HG03565 (cell line): ENCODE measurements at regions not wholly inside any gene's neighbourhood (a gene's known extent, or its start where the extent isn't known, plus 50 kb on each side); places are given as distances from the start of the nearest gene placed in this dataset.
"Not testable (repeated sequence)": the region's sequence is repeated elsewhere in the genome, so short reads cannot be mapped to it uniquely, and the experiment has no call there.

Source experiments
- ATAC-seq: cut with Tn5 transposase; IDR thresholded peaks from one replicate; pipeline ENCODE4 v1.9.1; 2021; ENCODE audit warnings: mild to moderate bottlenecking, moderate library complexity; ENCODE audit not compliant: unreplicated experiment

GRCh38 chr6:157727629-157728182 is 95.3 kb upstream of the SNX9 start:
- no peak for ATAC-seq

GRCh38 chr6:157728183-157728881 is 94.7 kb upstream of the SNX9 start:
- ATAC-seq = no peak

GRCh38 chr6:157731221-157731620 is 91.8 kb upstream of the SNX9 start:
- ATAC-seq = no peak

DNA sequence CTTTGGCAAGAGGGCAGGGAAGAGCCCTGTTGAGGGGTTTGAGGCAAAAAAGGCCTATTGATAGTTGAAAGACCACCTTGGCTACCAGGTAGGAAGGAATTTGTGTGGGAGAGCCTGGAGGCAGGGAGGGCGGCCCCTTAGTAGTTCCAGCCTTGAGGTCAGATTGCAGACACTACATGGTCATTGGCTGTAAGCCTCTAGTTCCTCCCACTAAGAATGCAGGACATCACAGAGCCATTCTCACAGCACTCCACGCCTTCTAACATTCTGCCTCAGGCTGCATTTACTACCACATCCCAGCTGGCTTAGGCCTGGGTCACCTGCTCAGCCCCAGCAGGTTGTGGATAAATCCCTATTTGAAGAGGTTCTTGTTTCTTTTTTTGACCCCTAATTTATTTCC is 91.0 kb upstream of the SNX9 start:
- no peak for ATAC-seq

- ATAC-seq = no peak
Observed at GRCh38 chr6:157732416-157733161, 90.5 kb upstream of the SNX9 start.

DNA sequence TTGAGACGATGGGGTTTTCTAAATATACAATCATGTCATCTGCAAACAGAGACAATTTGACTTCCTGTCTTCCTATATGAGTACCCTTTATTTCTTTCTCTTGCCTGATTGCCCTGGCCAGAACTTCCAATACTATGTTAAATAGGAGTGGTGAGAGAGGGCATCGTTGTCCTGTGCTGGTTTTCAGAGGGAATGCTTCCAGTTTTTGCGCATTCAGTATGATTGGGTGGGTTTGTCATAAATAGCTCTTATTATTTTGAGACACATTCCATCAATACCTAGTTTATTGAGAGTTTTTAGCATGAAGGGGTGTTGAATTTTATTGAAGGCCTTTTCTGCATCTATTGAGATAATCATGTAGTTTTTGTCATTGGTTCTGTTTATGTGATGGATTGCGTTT is 86.5 kb upstream of the SNX9 start:
- not testable (repeated sequence) for ATAC-seq

DNA sequence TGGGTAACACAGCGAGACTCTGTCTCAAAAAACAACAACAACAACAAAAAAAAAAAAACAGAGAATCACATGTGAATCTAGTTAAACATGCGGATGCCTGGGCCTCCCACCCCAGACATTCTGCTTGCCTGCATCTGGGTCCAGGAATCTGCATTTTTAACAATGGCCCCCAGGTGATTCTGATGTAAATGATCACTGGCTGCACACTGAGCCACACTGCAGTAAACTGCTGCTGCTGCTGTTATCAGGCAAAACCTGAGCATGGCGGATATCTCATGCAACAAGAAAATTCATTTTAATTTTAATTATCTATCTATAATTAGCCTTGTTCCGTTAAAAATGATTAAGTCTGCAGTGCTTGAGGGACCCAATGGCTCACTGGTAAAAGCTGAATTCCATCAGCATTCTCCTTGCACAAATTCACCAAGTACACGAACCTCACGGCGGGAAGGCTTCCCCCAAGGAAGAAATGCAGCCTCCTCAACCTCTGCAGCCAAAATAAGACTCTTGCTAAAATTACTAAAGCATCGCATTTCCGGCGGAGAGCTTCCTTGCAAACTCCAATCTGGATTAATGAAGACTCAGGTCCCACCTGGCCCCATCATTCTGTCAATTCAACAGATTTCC is 81.6 kb upstream of the SNX9 start:
- no peak for ATAC-seq

DNA sequence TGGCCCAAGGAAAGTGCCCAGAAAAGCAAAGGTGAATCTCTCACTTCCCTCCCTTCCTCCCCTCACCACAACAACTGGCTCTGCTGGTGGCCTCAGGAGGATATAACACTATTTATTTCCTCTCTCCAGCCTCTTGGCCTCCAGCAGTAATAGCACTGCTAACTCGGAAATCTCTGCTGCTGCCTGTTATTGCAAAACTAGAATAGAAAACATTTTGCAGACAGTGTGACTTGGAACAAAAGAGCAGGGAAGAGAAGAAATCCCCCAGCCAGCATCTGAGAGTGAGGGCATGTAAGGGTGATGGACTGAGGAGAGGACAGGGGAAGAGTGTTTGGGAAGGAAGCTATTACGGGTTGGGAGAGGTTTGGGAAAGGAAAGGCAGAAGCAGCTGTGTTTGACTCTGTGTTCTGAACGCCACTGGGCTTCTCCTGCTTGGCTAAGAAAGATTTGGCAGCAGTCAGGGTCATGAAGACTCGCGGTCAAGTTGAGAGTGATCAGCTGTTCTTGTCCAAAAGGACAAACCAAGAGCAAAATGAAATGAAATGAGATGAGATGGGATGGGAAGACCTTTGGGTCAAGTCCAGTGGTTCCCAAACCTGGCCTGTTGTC is 81.0 kb upstream of the SNX9 start:
- no peak for ATAC-seq

GRCh38 chr6:157744102-157744601 is 78.9 kb upstream of the SNX9 start:
- ATAC-seq = no peak

GRCh38 chr6:157746897-157747296 is 76.1 kb upstream of the SNX9 start:
- no peak for ATAC-seq

GRCh38 chr6:157747370-157747769 is 75.7 kb upstream of the SNX9 start:
- ATAC-seq = no peak

DNA sequence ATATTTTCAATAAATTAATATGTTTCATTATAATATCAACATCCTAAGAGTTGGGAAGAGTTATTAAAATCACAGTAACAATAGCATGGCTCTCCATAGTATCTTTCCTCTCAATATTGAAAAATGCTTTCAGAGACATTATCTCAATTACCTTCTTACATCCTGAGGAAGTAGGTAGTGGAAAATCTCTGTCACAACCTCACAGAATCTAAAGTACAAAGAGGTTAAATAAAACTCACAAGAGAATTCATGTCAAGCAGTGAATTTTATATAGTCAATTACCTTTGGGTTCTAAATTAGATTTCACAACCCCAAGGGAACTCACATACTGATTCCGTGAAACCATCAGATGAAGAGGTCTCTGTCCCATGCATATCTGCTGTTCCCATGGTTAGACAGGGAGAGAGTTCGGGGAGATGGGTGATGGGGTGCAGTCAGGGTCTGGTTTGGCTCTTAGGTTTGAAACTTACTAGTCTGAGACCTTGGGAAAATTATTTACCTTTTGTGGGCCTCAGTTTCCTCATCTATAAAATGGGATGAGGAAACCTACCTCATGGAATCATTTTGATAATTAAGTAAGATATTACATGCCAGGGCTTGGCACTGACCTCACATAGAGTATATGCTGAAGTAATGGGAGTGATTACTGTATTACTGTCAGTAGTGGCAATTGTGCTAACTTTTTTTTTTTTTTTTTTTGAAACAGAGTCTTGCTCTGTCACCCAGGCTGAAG is 74.0 kb upstream of the SNX9 start:
- no peak for ATAC-seq

- not testable (repeated sequence) for ATAC-seq
Observed at GRCh38 chr6:157750973-157751372, 72.1 kb upstream of the SNX9 start.

DNA sequence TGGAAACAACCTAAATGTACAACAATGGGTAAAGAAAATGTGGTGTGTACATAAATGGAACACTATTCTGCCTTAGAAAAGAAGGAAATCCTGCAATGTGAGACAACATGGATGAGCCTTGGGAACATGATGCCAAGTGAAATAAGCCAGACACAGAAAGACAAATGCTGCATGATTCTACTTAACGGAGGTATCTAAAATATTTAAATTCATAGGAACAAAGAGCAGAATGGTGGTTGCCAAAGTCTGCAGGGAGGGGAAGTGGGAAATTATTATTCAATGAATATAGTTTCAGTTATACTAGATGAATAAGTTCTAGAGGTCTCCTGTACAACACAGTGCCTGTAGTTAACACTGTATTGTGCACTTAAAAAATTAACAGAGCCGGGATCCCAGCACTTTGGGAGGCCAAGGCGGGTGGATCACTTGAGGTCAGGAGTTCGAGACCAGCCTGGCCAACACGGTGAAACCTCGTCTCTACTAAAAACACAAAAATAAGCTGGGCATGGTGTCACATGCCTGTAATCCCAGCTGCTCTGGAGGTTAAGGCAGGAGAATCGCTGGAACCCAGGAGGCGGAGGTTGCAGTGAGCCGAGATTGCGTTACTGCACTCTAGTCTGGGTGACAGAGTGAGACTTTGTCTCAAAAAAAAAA is 71.4 kb upstream of the SNX9 start:
- no peak for ATAC-seq

GRCh38 chr6:157752879-157753278 is 70.2 kb upstream of the SNX9 start:
- not testable (repeated sequence) for ATAC-seq

DNA sequence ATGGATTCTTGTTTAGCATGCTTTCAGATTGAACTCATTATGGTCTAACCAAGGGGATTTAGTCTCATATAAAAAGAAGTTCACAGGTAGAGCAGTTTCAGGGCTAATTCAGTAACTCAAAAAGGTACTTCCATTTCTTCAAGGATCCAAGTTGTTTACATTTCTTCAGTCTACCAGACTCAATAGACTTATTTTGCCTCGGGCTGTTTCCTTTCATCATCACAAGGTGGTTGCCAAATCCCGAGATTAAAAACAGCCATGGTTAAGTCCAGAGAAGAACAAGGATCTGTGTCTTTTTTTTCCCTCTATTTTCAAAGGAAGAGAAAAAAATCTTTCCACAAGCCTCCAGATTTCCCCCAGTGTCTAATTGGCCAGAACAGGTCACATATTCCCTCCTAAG is 69.8 kb upstream of the SNX9 start:
- no peak for ATAC-seq

- not testable (repeated sequence) for ATAC-seq
Observed at GRCh38 chr6:157753801-157754200, 69.2 kb upstream of the SNX9 start.

GRCh38 chr6:157754351-157754750 is 68.7 kb upstream of the SNX9 start:
- ATAC-seq = no peak

- no peak for ATAC-seq
Observed at GRCh38 chr6:157755032-157755745, 67.9 kb upstream of the SNX9 start.
